GM21786 (cell line): ENCODE measurements at regions not wholly inside any gene's neighbourhood (a gene's known extent, or its start where the extent isn't known, plus 50 kb on each side); places are given as distances from the start of the nearest gene placed in this dataset.
A peak's percentile ranks its signal among the peaks of the same experiment; 100 is the strongest.
"Not testable (repeated sequence)": the region's sequence is repeated elsewhere in the genome, so short reads cannot be mapped to it uniquely, and the experiment has no call there.

Experiments used
- ATAC-seq: cut with Tn5 transposase; IDR thresholded peaks from one replicate; pipeline ENCODE4 v1.9.1; 2021; ENCODE audit not compliant: unreplicated experiment

DNA sequence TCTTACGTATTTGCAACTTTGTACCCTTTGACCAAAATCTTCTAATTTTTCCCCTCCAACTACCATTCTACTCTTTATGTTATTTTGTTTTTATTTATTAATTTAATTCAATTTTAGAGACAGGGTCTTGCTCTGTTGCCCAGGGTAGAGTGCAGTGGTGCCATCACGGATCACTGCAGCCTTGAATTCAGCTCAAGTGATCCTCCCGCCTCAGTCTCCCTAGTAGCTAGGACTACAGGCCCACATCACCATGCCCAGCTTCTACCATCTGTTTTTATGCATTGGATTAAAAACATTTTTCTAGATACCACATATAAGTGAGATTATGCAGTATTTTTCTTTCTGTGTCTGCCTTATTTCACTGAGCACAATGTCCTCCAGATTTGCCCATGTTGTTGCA lies 2912.5 kb downstream of the RPIA start:
- ATAC-seq = not testable (repeated sequence)

DNA sequence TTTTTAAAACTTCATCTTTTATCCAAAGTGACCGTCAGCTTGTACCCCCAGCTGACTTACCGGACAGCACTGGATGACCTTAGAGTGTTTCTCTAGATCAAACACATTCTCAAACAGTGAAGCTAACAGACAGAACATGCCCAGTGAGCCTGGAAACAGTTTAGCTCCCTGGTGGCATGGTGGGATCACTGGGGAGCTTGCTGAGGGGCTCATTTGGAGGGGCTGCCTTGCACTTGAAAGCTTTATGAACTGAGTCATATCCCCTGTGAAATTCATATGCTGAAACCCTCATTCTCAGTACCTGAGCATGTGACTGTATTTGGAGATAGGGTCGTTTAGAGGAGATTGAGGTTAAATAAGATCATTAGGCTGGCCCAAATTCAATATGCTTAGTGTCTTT lies 2913.2 kb downstream of the RPIA start:
- not testable (repeated sequence) for ATAC-seq

DNA sequence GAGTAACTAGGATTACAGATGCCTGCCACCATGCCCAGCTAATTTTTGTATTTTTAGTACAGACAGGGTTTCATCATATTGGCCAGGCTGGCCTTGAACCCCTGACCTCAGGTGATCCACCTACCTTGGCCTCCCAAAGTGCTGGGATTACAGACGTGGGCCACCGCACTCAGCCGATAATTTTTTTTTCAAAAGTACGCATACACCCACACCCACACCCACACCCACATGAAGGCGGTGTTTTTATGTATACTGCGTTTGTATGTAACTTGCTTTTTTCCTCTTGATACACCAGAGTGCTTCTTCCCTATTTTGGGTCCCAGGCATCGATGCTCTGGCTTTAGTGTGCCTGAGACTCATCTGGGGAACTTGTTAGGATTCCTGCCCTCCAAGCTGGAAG lies 2932.3 kb downstream of the RPIA start:
- ATAC-seq = not testable (repeated sequence)

DNA sequence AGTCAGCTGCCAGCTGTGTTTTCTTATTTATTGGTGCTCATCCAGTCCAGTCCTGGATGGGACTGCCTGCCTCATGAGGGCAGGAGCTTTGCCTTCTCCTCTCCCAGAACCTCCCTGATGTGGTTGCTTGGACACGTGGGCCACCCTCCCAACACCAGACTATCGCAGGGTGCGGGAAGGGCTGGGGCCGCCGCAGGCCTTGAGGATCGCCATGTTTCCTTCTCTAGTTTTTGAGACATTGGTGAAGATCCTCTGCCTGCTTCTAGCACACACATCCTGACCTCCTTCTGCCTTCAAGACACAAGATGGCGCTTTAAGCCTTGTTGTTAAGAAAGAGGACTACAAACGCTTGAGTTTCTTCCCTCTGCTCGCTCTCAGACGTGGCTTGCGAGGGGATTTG lies 2937.0 kb downstream of the RPIA start:
- not testable (repeated sequence) for ATAC-seq

DNA sequence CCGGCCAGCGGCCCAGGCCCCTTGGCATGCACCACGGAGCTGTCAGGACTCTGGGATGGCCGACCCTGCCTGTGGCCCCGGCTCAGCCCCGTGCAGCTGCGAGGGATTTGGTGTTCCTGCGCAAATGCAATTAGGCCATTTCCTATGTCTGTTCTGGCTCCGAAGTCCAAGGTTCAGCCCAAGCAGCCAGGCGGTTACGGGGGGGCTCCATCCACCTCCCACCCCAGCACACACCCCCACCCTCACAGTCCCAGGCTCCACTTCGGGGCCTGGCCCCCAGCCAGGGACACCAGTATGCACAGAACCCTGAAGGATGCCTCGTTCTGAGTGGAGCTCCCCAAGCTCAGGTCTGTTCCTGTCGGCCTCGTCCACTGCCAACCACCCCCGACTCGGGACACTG lies 2965.7 kb downstream of the RPIA start:
- ATAC-seq = not testable (repeated sequence)

DNA sequence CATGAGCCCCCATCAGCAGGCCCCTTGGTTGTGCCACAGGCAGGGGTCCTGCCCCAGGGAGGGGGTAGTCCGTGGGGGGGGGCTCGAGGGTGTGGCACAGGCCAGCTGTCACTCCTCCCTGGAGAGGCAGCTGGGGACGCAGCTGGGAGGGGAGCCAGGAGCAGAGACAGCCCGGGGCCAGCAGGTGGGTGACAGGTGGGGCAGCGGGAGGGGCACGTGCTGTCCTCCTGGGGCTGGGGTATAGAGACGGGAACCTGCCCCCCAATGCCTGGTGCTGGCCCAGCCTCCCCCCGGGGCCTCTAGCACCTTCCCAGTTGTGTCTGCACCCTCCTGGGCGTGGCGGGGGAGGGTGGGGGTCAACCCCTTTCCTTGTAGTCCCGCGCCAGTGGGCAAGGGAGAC lies 2966.9 kb downstream of the RPIA start:
- ATAC-seq = not testable (repeated sequence)

DNA sequence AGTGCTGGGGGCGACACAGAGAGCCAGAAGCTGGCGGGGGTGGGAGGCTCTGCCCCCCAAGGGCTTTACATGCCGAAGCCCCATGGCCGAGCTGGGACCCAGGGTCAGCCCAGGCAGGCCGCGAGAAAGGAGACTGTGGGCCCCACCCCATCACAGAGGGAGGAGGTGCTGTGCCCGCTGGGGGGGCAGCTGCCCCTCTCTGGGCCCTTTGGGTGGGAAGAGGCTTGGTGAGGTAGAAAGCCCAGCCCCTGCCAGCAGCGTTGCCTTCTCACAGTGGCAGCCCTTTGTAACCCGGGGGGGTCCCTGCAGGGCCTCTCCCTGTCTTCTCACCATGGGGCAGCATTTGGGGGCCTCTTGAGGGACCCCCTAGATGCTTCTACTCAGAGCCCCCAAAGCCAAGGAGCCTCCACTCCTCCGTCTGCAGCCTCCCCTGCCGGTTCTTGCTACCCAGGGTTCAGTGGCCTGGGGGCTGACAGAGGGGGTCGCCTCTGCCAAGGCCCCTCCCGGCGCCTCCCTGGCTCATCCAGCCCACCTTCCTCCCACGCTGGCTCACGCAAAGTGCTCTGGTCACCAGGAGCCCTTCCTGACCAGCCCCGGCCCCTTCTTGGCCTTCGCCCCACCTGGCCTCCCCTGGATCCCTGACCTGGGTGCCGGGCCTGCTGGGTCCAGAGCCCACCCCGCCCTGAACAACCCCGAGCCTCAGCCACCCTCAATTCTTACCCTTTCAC lies 2967.9 kb downstream of the RPIA start:
- not testable (repeated sequence) for ATAC-seq

DNA sequence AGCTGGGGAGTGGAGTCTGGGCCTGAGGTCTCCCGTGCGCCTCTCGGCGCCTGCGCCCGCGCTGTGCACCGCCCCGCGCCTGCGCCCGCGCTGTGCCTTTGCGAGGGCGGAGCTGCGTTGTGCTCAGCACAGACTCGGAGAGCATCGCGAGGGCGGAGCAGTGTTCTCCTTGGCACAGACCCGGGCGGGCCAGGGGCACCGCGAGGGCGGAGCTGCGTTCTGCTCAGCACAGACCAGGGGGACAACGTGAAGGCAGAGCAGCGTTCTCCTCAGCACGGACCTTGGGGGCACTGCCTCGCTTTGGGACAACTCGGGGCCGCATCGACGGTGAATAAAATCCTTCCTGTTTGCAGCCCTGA lies 2968.4 kb downstream of the RPIA start:
- peak; percentile 98 for ATAC-seq

DNA sequence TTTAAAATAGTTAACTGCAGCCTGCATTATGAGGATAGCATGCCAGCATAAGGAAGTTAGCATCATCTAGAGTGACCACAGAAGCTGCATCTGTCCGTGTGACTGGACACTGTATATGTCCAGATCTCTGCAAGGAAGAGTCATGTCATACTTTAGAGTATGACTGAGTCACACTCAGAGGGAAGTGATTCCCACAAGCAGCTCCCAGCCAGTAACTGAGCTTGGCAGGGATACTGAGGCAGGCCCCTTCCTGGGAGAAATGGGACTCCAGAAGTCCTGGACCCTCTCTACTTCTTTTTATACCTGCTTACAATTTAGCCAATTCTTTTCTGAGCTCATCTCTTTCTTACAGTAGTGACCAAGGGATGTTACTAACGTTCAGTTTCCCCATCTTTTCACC lies 2975.9 kb downstream of the RPIA start:
- not testable (repeated sequence) for ATAC-seq

DNA sequence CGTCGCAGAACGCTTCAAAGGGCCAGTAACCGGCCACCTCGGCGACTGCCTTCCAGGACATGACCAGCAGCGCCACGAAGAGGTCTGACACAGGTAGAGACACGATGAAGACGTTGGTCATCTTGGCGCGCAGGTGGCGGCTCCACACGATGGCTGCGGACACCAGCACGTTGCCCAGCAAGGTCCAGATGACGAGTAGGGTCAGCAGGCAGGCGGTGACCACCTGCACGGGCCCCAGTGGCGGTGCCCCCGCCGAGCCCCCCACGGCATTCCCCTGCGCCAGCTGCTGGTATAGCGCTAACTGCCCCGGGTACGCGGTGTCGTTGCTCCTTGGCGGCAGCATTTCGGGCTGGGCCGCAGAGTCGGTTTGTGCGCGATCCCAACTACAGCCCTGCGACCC lies 2994.1 kb downstream of the RPIA start:
- ATAC-seq = not testable (repeated sequence)

DNA sequence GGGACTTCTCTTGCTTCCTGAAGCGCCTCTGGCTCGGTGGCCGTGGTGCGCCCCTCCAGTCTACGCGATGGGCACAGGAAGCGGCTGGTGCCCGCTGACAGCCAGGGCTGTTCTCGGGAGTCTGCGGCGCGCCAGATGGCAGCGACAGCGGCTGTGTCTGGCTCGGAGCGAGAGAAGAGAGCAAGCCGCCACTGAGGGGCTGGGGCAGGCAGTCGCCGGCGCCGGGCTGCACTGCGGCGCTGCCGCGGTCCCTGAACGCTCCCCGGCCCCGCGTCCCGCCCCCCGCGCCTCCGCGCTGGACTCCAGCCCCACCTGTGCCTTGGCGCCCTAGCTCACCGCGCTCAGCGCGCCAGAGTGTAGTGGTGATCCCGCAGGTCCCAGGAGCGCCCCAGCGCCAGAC lies 2994.6 kb downstream of the RPIA start:
- ATAC-seq = not testable (repeated sequence)
